Cardiac fibroblast (primary cell): ENCODE measurements at regions not wholly inside any gene's neighbourhood (a gene's known extent, or its start where the extent isn't known, plus 50 kb on each side); places are given as distances from the start of the nearest gene placed in this dataset.

Source experiments
- DNase-seq, 2 donors: peaks; one replicate each; pipeline versions ENCODE4 v3.0.0 to v3.0.0-alpha.2; 2010; ENCODE audit warnings: low read depth in 2 of 2
- H3K4me3 ChIP-seq, 2 donors: replicated peaks in 1 of 2; 1 replicate in 1 of 2; 2 replicates in 1 of 2; pipeline ENCODE4 v1.5.1; 2011; ENCODE audit warnings: low read depth in 2 of 2, low read length in 2 of 2, mild to moderate bottlenecking in 2 of 2, moderate library complexity in 1 of 2
- TF ChIP-seq, protein P1 (sequence below): IDR thresholded peaks from one replicate; pipeline ENCODE4 v1.5.1; 2011; ENCODE audit warnings: low read depth, mild to moderate bottlenecking, low read length, inconsistent platforms

DNA sequence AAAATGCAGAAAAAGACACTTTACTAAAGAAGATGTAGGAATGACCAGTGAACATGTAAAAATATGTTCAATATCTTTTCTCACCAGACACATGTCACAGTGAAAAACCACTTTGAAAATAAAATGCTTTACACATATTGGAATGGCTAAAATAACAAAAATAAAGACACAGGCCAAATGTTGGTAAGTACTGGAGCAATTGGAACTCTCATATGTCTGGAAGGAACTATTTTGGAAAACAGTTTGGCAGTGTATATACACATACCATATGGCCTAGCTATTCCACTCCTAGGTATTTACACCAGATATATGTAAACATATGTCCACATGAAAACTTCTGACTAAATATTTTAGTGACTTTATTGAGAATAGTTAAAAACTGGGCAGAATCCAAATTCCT lies 927.2 kb downstream of the BRINP3 start:
- H3K4me3 ChIP-seq = no peak overlapping the region
- DNase-seq = no peak
- TF ChIP-seq, protein P1, sequence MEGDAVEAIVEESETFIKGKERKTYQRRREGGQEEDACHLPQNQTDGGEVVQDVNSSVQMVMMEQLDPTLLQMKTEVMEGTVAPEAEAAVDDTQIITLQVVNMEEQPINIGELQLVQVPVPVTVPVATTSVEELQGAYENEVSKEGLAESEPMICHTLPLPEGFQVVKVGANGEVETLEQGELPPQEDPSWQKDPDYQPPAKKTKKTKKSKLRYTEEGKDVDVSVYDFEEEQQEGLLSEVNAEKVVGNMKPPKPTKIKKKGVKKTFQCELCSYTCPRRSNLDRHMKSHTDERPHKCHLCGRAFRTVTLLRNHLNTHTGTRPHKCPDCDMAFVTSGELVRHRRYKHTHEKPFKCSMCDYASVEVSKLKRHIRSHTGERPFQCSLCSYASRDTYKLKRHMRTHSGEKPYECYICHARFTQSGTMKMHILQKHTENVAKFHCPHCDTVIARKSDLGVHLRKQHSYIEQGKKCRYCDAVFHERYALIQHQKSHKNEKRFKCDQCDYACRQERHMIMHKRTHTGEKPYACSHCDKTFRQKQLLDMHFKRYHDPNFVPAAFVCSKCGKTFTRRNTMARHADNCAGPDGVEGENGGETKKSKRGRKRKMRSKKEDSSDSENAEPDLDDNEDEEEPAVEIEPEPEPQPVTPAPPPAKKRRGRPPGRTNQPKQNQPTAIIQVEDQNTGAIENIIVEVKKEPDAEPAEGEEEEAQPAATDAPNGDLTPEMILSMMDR = no peak

- TF ChIP-seq, protein P1 = no peak
- DNase-seq = no peak
- no peak overlapping the region for H3K4me3 ChIP-seq
These were observed 913.9 kb downstream of the BRINP3 start for GRCh38 chr1:189563784-189564183.

DNA sequence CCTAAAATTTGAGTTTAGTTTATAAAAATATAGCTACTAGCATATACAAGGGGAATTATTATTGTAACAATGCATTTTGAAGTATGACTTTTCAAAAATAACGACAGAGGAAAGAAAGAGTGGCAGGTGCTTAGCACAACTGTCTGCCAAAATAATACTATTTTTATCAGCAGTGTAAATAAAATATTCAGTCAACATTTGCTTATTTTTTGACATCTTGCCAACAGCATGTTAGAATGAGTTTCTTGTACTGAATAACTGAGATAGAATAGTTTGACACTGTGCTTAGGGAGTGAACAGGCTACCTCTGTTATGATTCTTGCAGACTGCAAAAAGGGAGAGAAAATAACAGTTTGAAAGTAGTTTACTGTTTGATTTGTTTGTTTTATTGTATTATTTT lies 909.8 kb downstream of the BRINP3 start:
- TF ChIP-seq, protein P1 = no peak
- H3K4me3 ChIP-seq = no peak overlapping the region
- DNase-seq = no peak

DNA sequence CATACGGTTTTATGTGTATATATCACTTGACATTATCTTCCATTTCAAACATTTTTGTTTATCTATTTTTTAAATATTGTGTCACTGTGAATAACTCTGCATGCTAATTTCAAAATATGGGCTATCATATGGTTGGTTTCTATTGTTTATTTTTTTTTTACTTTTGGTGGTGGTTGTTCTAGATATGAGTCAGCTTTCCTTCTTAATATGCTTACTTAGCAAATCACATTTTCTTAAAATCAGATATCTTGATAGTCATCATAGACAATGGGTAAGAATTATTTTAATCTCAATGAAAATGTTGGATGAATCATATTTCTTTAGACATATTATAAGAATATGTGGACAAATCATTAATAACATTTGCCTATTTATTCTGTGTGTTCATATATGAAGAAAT lies 881.5 kb downstream of the BRINP3 start:
- TF ChIP-seq, protein P1 = no peak
- DNase-seq = no peak
- no peak overlapping the region for H3K4me3 ChIP-seq

- DNase-seq = no peak
- TF ChIP-seq, protein P1 = no peak
- H3K4me3 ChIP-seq = no peak overlapping the region
These were observed 880.6 kb downstream of the BRINP3 start for GRCh38 chr1:189597083-189597482.

GRCh38 chr1:189605226-189605625 lies 872.4 kb downstream of the BRINP3 start:
- no peak for DNase-seq
- no peak overlapping the region for H3K4me3 ChIP-seq
- TF ChIP-seq, protein P1 = no peak

DNA sequence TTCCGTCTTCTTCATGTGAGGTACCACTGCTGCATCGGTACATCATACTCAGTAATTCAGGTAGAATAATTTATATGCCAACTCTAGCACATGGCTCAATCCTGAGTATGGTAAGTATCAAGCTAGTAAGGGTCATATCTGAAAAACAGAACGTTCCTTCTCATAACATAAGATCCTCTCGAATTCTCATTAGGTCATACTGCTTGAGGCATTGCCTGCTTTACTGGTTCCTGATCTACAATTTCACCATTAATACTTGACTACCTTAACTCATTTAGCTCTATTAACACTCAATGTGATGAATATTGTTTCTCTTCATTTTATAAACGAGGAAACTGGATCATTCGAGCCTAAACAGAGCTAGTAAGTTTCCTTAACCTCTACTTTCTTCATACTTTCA lies 871.6 kb downstream of the BRINP3 start:
- no peak overlapping the region for H3K4me3 ChIP-seq
- no peak for DNase-seq
- TF ChIP-seq, protein P1 = no peak
